ENCODE measurements at regions not wholly inside any gene's neighbourhood (a gene's known extent, or its start where the extent isn't known, plus 50 kb on each side); places are given as distances from the start of the nearest gene placed in this dataset.

DNA sequence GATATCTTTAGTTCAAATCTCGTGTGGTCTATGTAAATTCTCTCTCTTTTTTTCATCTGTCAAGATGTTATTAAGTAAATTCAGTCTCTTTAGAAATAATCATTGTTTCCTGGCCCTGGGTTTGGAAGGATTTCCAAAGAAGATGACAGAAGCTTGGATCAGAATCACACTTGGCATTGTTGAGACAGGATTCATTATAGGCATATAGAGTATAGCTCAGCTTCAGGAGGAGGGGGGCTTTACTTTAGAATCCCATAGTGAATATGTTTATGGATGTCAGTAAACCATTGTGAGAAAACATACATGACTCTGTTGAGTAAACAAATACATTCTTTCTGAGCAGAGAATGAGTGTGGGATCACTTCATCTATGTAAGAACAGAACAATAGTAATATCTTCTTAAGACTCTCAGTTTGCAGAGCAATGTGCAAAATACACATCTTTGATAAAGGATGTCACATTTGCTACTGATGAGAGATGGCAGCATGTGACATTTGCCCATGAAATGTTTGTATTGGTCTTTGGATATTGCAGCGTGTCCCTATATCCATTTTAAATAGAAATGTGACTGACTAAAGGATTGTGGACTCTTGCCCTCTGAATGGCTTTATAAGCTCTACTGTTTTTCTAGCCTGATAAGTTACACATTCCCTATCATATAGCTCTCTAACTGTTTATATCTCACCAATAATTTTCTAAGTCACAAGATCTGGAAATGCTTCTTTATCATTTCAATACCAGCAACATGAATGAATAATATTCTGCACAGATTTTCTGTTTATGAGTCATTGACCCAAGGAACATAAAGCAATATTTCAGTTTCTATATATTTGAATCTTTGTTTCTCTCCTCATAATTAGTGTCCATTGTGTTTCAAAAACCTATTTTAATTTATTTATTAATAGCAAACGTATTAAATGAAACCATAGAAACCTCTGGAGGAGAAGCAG, 95.6 kb upstream of the THRB start:
- RAD21 ChIA-PET (ENCODE audit: unreplicated experiment): no interaction called here
- H3K4me3 ChIP-seq: no peak overlapping the region
- TF ChIP-seq GATAD2B (conservative IDR thresholded peaks at IDR 0.05; ENCODE audit: low read depth): no peak
- no peak for TF ChIP-seq ZNF384 (IDR thresholded peaks at IDR 0.05; ENCODE audit: borderline replicate concordance, low read depth, low read length)
- CTCF ChIA-PET: no interaction called here
- DNase-seq (ENCODE audit: low read depth, low spot score) (no peak), ATAC-seq (no peak), FAIRE-seq (no peak)
- in situ Hi-C loops (cut with MboI): no loop called here
- intact Hi-C loops (cut with micrococcal nuclease; ENCODE audit: unreplicated experiment): no loop called here
- no peaks in the 10 kb centered on the region for H3K36me3 ChIP-seq (ENCODE audit: control insufficient read depth in 2 of 2, insufficient read depth in 2 of 2, low read length in 1 of 2)
- no peaks in the 10 kb centered on the region for H3K4me1 ChIP-seq (ENCODE audit: control insufficient read depth, insufficient read depth, low read length)
- 12% methylated on average over 3 of the region's 3 CpGs for WGBS (ENCODE audit: insufficient coverage, insufficient replicate concordance, low lambda C conversion rate, missing lambda C conversion rate)
- SMC1A ChIA-PET (ENCODE audit: uncharacterized antibody, unreplicated experiment): no interaction called here
- H3K79me2 ChIP-seq (ENCODE audit: control insufficient read depth, insufficient read depth, low read length): no peaks in the 10 kb centered on the region
- H3K27me3 ChIP-seq (replicated peaks in 1 of 2; ENCODE audit: control insufficient read depth in 2 of 2, insufficient read depth in 2 of 2, low read length in 1 of 2): no peaks in the 10 kb centered on the region; a peak in 2 of 4 replicates
- no peak overlapping the region for H3K4me2 ChIP-seq (ENCODE audit: control insufficient read depth, insufficient read depth)
- H3K9ac ChIP-seq (ENCODE audit: control insufficient read depth, insufficient read depth, low read length): no peak overlapping the region
- POLR2A ChIA-PET: no interaction called here
- no peak overlapping the region for H3K27ac ChIP-seq (ENCODE audit: control insufficient read depth, insufficient read depth)
- no peaks in the 10 kb centered on the region for H3K9me3 ChIP-seq (replicated peaks; ENCODE audit: control insufficient read depth, insufficient read depth, low read length)
- H4K20me1 ChIP-seq (ENCODE audit: control insufficient read depth, insufficient read depth): no peaks in the 10 kb centered on the region
- no TSS peak for BruUV-seq (replicated peaks)
- H2AFZ ChIP-seq (ENCODE audit: control insufficient read depth, low read depth, low read length): no peak overlapping the region

DNA sequence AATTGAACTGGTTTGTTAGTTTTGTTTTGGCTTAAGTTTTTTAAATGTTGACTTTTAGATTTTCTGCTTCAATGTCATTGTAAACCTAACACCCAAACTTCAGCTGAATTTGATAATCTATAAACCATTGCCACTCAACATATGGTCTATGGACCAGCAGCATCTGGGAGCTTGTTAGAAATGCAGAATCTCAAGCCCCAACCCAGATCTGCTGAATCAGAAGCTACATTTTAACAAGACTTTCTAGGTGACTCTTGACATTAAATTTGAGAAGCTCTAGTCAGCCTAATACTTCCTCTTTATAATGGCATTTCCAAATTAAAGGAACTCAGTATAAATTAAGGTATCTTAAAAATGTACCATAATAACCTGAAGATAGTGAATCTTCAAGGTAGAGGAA, 96.5 kb upstream of the THRB start:
- H4K20me1 ChIP-seq (ENCODE audit: control insufficient read depth, insufficient read depth): no peaks in the 10 kb centered on the region
- H3K27ac ChIP-seq (ENCODE audit: control insufficient read depth, insufficient read depth): no peak overlapping the region
- ATAC-seq (no peak), FAIRE-seq (no peak), DNase-seq (ENCODE audit: low read depth, low spot score) (no peak)
- in situ Hi-C loops (cut with MboI) (no loop called here), intact Hi-C loops (cut with micrococcal nuclease; ENCODE audit: unreplicated experiment) (no loop called here)
- POLR2A ChIA-PET: no interaction called here
- BruUV-seq (replicated peaks): no TSS peak
- H3K4me2 ChIP-seq (ENCODE audit: control insufficient read depth, insufficient read depth): no peak overlapping the region
- H3K9me3 ChIP-seq (replicated peaks; ENCODE audit: control insufficient read depth, insufficient read depth, low read length): no peaks in the 10 kb centered on the region
- no peaks in the 10 kb centered on the region for H3K4me1 ChIP-seq (ENCODE audit: control insufficient read depth, insufficient read depth, low read length)
- no peaks in the 10 kb centered on the region; a peak in 2 of 4 replicates for H3K27me3 ChIP-seq (replicated peaks in 1 of 2; ENCODE audit: control insufficient read depth in 2 of 2, insufficient read depth in 2 of 2, low read length in 1 of 2)
- no peak for TF ChIP-seq CBX3 (IDR thresholded peaks at IDR 0.05; ENCODE audit: borderline replicate concordance, low read depth)
- TF ChIP-seq MYB (IDR thresholded peaks at IDR 0.05; ENCODE audit: borderline replicate concordance, low read depth, low read length): no peak
- TF ChIP-seq NFYA (IDR thresholded peaks at IDR 0.05; ENCODE audit: borderline replicate concordance, low read depth, low read length): no peak
- TF ChIP-seq YY1 (IDR thresholded peaks at IDR 0.05; ENCODE audit: low read depth, low read length): no peak
- TF ChIP-seq BHLHE40 (IDR thresholded peaks at IDR 0.05; ENCODE audit: borderline replicate concordance in 1 of 2, low read depth in 2 of 2, low read length in 1 of 2): no peak
- no peak overlapping the region for H2AFZ ChIP-seq (ENCODE audit: control insufficient read depth, low read depth, low read length)
- CTCF ChIA-PET: no interaction called here
- H3K4me3 ChIP-seq: no peak overlapping the region
- RAD21 ChIA-PET (ENCODE audit: unreplicated experiment): no interaction called here
- SMC1A ChIA-PET (ENCODE audit: uncharacterized antibody, unreplicated experiment): no interaction called here
- no peaks in the 10 kb centered on the region for H3K36me3 ChIP-seq (ENCODE audit: control insufficient read depth in 2 of 2, insufficient read depth in 2 of 2, low read length in 1 of 2)
- no peak overlapping the region for H3K9ac ChIP-seq (ENCODE audit: control insufficient read depth, insufficient read depth, low read length)
- H3K79me2 ChIP-seq (ENCODE audit: control insufficient read depth, insufficient read depth, low read length): no peaks in the 10 kb centered on the region

Data from GM12878 (cell line).